AML-193 (cell line): ENCODE measurements at regions not wholly inside any gene's neighbourhood (a gene's known extent, or its start where the extent isn't known, plus 50 kb on each side); places are given as distances from the start of the nearest gene placed in this dataset.
"Not testable (repeated sequence)": the region's sequence is repeated elsewhere in the genome, so short reads cannot be mapped to it uniquely, and the experiment has no call there.

ENCODE experiments used
- DNase-seq, 2 experiments: peaks; one replicate each; lab custom pipeline; 2025; lab: John Stamatoyannopoulos, UW

DNA sequence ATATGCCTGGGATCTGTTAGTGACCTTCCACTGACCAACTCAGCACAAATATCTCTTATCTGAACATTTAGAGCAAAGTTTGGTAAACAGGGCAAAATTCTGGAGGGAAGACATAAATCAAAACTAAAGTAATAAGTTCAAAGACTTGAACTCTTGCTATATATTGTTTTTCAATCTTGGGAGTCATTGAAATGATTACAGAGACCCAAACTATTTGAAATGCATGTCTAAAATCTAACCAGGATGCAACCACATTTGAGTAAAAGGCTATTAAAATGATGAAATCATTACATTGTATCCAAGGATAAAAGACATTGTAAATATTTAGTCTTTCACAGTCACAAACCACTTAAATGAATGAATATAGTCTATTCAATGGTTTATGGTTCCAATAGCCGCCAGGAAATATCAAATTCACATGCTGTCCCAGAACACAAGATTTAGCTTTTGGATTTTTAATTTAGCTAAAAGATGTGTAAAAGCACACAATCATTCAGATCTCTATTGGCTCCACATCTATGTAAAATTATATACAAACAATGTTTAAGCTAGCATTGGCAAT is 256.6 kb upstream of the EPHA7 start:
- DNase-seq, result no peak

- no peak for DNase-seq
These were observed 243.8 kb upstream of the EPHA7 start for GRCh38 chr6:93663111-93663510.

GRCh38 chr6:93654548-93654947 is 235.2 kb upstream of the EPHA7 start:
- DNase-seq, result no peak

GRCh38 chr6:93644611-93645010 is 225.3 kb upstream of the EPHA7 start:
- DNase-seq, result no peak

DNA sequence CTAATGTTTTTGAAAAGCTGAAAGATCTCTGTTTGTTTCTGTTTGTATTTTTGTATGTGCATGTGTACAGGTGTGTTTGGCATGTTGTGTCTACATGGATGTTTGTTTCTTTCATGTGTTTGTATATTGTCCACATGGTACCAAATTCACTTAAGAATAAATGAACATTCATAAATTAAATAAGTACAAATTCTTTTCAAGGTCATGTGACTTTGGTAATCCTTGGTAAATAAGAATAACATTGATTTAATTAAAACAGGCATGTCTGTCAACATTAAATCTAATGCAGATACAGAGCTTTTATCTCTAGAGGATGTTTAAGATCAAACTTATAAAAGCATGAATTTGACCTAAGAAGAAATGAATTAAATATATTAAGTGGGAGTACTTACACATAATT is 219.8 kb upstream of the EPHA7 start:
- DNase-seq, result no peak

- not testable (repeated sequence) for DNase-seq
These were observed 217.8 kb upstream of the EPHA7 start for GRCh38 chr6:93636987-93637664.

DNA sequence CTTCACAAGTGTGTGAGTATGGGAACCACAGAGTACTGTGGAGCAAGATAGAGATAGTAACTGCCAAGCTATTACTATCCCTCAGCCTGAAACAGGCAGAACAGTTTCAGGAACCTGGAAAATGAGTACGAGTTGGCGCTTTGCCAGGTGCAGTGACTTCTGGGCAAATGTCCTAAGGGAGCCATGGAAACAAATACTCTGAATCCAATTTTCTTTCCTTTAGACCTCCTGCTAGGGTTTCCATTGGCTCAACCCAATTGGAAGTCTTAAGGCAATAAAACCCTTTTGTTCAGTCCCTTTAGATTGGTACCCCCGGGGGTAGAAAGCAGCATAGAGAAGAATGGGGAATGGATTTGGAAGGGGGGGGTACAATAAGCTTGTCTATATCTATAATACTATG is 205.0 kb upstream of the EPHA7 start:
- DNase-seq, result no peak

DNA sequence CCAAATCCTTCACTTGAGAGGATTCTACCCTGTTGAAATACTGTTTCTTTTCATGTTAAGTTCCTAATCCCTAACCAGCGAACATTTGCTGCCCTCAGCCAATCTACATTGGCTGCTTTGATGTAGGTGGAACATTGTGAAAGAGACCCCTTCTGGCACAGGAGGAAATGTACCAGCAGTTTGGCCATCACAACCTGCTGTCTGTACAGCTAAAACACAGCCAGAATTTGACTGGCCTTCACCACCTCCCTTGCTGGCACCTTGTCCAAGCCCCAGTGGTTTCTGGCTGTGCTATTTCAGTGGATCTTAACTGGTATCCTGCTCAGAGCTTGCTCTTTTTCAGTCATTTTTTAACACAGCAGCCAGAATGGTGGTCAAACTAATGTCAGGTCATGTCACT is 202.1 kb upstream of the EPHA7 start:
- no peak for DNase-seq

DNA sequence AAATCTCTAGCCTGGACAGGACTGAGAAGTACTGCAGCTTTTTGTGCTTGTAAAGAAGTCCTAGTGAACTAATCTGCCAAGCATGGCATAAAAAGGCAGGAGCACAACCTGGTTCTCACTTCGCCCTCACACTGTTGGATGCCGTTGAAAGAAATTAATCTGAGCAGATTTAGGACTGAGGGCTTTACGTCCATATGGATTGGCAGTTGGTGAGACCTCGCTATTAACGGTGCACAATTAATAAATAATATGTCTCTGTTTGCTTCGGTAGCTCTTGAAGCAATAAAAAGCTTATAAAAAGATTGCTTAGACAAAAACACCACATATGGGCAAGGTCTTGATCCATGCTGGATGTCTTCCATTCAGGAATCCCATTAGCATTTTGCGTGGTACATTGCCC is 185.6 kb upstream of the EPHA7 start:
- DNase-seq, result no peak

DNA sequence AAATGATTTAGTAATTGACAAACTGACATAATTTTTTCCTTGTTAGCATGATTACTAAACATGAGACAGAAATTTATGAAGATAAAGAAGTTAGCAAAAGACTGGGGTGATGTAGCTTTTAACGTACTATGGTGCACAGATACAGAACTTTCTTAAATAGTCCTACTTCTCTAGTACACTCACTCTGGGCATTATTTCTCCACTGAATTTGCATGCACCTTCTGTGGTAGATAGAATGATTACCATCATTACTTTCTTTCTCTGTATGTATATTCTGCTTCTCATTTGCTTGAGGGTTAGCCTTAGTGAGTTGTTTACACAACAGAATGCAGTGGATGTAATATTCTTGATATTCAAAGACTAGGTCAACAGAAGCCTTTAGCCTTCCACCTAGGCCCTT is 173.1 kb upstream of the EPHA7 start:
- no peak for DNase-seq

- DNase-seq, result no peak
These were observed 166.9 kb upstream of the EPHA7 start for GRCh38 chr6:93586306-93586705.

- no peak for DNase-seq
These were observed 164.9 kb upstream of the EPHA7 start for GRCh38 chr6:93584300-93584699.

GRCh38 chr6:93581371-93581770 is 162.0 kb upstream of the EPHA7 start:
- DNase-seq, result no peak

- DNase-seq, result no peak
These were observed 161.1 kb upstream of the EPHA7 start for GRCh38 chr6:93580446-93580845.

- no peak for DNase-seq
These were observed 156.3 kb upstream of the EPHA7 start for GRCh38 chr6:93575495-93576267.

DNA sequence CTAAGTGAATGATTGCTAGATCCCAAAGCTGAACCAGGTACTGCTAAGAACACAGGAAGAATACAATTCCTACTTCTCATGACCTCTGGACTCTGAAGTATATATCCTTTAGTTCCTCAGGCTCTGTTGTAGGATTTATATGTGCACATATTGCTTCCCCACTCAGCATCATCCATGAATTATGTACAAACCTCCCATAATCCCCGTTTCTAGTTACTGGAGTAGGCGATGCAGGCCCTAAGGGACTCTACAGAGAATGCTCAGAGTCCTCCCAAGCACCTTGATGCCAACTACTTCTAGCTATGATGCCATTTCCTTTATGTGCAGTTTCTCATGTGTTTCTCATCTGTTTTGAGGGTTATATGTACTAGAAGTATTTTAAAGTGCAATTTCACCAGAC is 154.9 kb upstream of the EPHA7 start:
- DNase-seq, result no peak

- no peak for DNase-seq
These were observed 152.0 kb upstream of the EPHA7 start for GRCh38 chr6:93571346-93571745.

DNA sequence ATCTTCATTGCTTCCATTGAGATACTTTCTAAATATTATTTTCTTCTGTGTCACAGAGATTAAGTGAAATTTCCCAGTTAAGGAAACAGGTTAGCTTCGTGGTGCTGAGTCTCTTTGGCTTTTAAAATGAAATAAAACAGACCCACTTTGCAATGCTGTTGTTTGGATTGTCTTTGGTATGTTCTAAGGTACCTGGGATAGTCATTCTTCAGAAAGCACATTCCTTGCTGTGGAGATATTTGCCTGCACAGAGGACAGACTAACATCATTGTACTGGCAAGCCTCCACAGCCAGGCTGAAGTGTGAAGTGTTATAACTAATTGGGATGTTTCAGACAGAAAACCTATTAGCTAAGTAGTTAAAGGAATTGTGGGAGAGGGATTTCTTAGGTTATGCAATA is 148.8 kb upstream of the EPHA7 start:
- no peak for DNase-seq

DNA sequence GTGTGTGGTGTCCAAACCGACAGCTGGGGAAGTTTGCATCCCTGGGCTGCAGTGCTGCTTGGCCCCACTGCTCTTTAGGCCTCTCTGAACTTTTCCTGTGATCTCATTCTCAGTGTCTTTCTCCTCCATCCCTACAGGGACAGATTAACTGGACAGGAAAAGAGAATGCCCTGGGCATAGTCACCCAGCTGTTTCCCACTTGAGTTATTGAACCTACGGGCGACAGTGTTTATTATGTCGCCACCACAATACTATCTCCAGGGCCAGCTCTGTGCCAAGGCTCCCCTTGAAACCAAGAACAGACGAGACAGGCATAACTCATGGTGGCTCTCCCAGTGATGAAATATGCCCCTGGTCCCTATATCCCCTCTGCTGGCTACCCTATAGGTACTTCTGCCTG is 147.8 kb upstream of the EPHA7 start:
- no peak for DNase-seq

DNA sequence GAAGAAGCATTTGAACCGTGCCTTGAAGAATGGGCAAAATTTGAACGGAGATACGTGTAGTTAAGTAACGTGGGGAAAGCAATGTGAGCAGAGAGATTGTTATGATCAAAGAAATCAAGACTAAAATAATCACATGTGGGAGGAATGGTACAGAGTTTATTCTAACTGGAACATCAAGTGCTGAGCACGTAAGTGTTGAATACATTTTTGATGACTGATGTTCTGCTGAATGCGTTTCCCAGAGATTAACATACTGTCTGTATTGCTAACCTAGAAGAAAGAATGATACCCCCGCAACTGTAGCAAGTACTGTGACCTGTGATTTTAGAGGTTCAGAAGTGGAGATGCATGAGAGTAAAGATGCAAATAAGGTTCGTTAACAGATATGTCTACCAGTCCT is 146.9 kb upstream of the EPHA7 start:
- no peak for DNase-seq

- DNase-seq, result no peak
These were observed 143.2 kb upstream of the EPHA7 start for GRCh38 chr6:93562582-93562981.

GRCh38 chr6:93555292-93555691 is 135.9 kb upstream of the EPHA7 start:
- DNase-seq, result no peak

- no peak for DNase-seq
These were observed 134.7 kb upstream of the EPHA7 start for GRCh38 chr6:93554018-93554417.
